ENCODE measurements at regions not wholly inside any gene's neighbourhood (a gene's known extent, or its start where the extent isn't known, plus 50 kb on each side); places are given as distances from the start of the nearest gene placed in this dataset.

- no peak overlapping the region for H3K4me3 ChIP-seq
- no peaks in the 10 kb centered on the region for H3K36me3 ChIP-seq
- H3K27me3 ChIP-seq = no peaks in the 10 kb centered on the region
- H3K9me3 ChIP-seq = peaks cover 0 to 2% of the 10 kb centered on the region in 2 donors
- DNase-seq (no peak), ATAC-seq (no peak)
- no peak for TF ChIP-seq CTCF (IDR thresholded peaks at IDR 0.05)
- intact Hi-C loops (cut with DNase I) = no loop called here
- no peak overlapping the region for H3K27ac ChIP-seq
- H3K4me1 ChIP-seq = no peaks in the 10 kb centered on the region
Observed at GRCh38 chr4:23674694-23675093, 215.2 kb downstream of the PPARGC1A start.

- Histone ChIP-seq H3K27me3 (no peaks in the 10 kb centered on the region), H3K4me3 (no peak overlapping the region), H3K27ac (no peak overlapping the region), H3K4me1 (no peaks in the 10 kb centered on the region), H3K36me3 (no peaks in the 10 kb centered on the region), H3K9me3 (no peaks in the 10 kb centered on the region)
- intact Hi-C loops (cut with DNase I) = no loop called here
- DNase-seq (no peak), ATAC-seq (no peak)
- no peak for TF ChIP-seq CTCF (IDR thresholded peaks at IDR 0.05)
Observed at GRCh38 chr4:23667659-23668058, 222.2 kb downstream of the PPARGC1A start.

GRCh38 chr4:23660865-23661264, 229.0 kb downstream of the PPARGC1A start:
- no peak for ATAC-seq
- no peak for DNase-seq

GRCh38 chr4:23654791-23655190, 235.1 kb downstream of the PPARGC1A start:
- no peak overlapping the region for H3K27ac ChIP-seq
- no peaks in the 10 kb centered on the region for H3K4me1 ChIP-seq
- intact Hi-C loops (cut with DNase I) = no loop called here
- no peak for TF ChIP-seq CTCF (IDR thresholded peaks at IDR 0.05)
- no peak overlapping the region for H3K4me3 ChIP-seq
- no peaks in the 10 kb centered on the region for H3K36me3 ChIP-seq
- DNase-seq (no peak), ATAC-seq (no peak)
- peaks cover 0 to 10% of the 10 kb centered on the region in 2 donors for H3K9me3 ChIP-seq
- no peaks in the 10 kb centered on the region for H3K27me3 ChIP-seq

More at GRCh38 chr4:23660865-23661264, 229.0 kb downstream of the PPARGC1A start:
- Histone ChIP-seq H3K36me3 (no peaks in the 10 kb centered on the region), H3K4me1 (no peaks in the 10 kb centered on the region), H3K9me3 (peaks cover 0 to 5% of the 10 kb centered on the region in 2 donors), H3K27ac (no peak overlapping the region), H3K27me3 (no peaks in the 10 kb centered on the region), H3K4me3 (no peak overlapping the region)
- intact Hi-C loops (cut with DNase I) = no loop called here
- TF ChIP-seq CTCF (IDR thresholded peaks at IDR 0.05) = no peak

GRCh38 chr4:23648854-23649596, 240.8 kb downstream of the PPARGC1A start:
- H3K4me1 ChIP-seq = no peaks in the 10 kb centered on the region
- intact Hi-C loops (cut with DNase I) = no loop called here
- H3K4me3 ChIP-seq = no peak overlapping the region
- ATAC-seq (no peak), DNase-seq (no peak)
- peaks cover 0 to 4% of the 10 kb centered on the region in 2 donors for H3K9me3 ChIP-seq
- no peaks in the 10 kb centered on the region for H3K36me3 ChIP-seq
- H3K27ac ChIP-seq = no peak overlapping the region
- TF ChIP-seq CTCF (IDR thresholded peaks at IDR 0.05) = no peak
- H3K27me3 ChIP-seq = no peaks in the 10 kb centered on the region
